B cell (primary cell): ENCODE measurements at regions not wholly inside any gene's neighbourhood (a gene's known extent, or its start where the extent isn't known, plus 50 kb on each side); places are given as distances from the start of the nearest gene placed in this dataset.

Source experiments
- ATAC-seq: fragments of 200-7000 bp; cut with Tn5 transposase; one replicate; pipeline ENCODE4 v1.10.0; 2021; ENCODE audit warnings: low read depth, mild to moderate bottlenecking, moderate number of reproducible peaks, moderate library complexity
- CTCF ChIA-PET: fragments of 350-600 bp; sonication (Branson Sonifier 250); formaldehyde crosslinking; loops from one replicate; lab custom pipeline; 2021; ENCODE audit warnings: antibody characterized with exemption, inconsistent platforms; lab: Charles Lee
- POLR2A ChIA-PET: fragments of 350-600 bp; sonication (Branson Sonifier 250); formaldehyde crosslinking; loops from one replicate; lab custom pipeline; 2021; ENCODE audit warnings: antibody characterized with exemption; lab: Charles Lee
- DNase-seq: peaks from one replicate; pipeline ENCODE4 v3.0.0; 2013
- H2AFZ ChIP-seq: 2 replicates; pipeline ENCODE4 v1.6.1; 2012; ENCODE audit warnings: mild to moderate bottlenecking, low read depth, low read length; ENCODE audit not compliant: insufficient read depth, poor library complexity, severe bottlenecking
- H3K27ac ChIP-seq, 2 donors: 1 replicate in 1 of 2; 2 replicates in 1 of 2; pipeline ENCODE4 v1.5.1; 2012 to 2013; ENCODE audit warnings: low read length in 2 of 2, mild to moderate bottlenecking in 2 of 2, moderate library complexity in 1 of 2
- H3K27me3 ChIP-seq, 4 experiments: fragments of 200-600 bp in 1 of 4; sonication (generic) in 1 of 4; replicated peaks in 1 of 4; 1 replicate in 2 of 4; 2 replicates in 2 of 4; pipeline versions ENCODE4 v1.6.1 to v1.7.0; 2013 to 2016; ENCODE audit warnings: low read length in 3 of 4, mild to moderate bottlenecking in 2 of 4, mixed read lengths in 1 of 4, moderate library complexity in 1 of 4; ENCODE audit not compliant: insufficient read depth in 4 of 4, control insufficient read depth in 3 of 4; ENCODE audit errors: control extremely low read depth in 1 of 4
- H3K36me3 ChIP-seq, 2 experiments: replicated peaks in 1 of 2; 1 replicate in 1 of 2; 2 replicates in 1 of 2; pipeline versions ENCODE4 v1.6.1 to v1.7.1; 2013; ENCODE audit warnings: low read length in 1 of 2; ENCODE audit not compliant: insufficient read depth in 2 of 2, control insufficient read depth in 1 of 2; ENCODE audit errors: control extremely low read depth in 1 of 2, extremely low read depth in 1 of 2
- H3K4me1 ChIP-seq, 2 donors: fragments of 200-600 bp in 1 of 2; sonication (generic) in 1 of 2; 1 replicate in 1 of 2; 2 replicates in 1 of 2; pipeline versions ENCODE4 v1.5.1 to v1.6.1; 2013 to 2017; ENCODE audit warnings: low read length in 2 of 2; ENCODE audit not compliant: control insufficient read depth in 2 of 2, insufficient read depth in 2 of 2
- H3K4me2 ChIP-seq: replicated peaks from 2 replicates; pipeline ENCODE3; 2012; ENCODE audit warnings: mild to moderate bottlenecking, low read depth, low read length; ENCODE audit not compliant: poor library complexity, severe bottlenecking
- H3K4me3 ChIP-seq, 5 experiments: fragments of 200-600 bp in 1 of 5; sonication (generic) in 1 of 5; 1 replicate in 3 of 5; 2 replicates in 2 of 5; pipeline versions ENCODE4 v1.5.1 to v1.7.0; 2011 to 2016; ENCODE audit warnings: low read length in 4 of 5, mild to moderate bottlenecking in 4 of 5, low read depth in 2 of 5, control low read depth in 1 of 5, moderate library complexity in 1 of 5; ENCODE audit not compliant: insufficient read depth in 1 of 5; ENCODE audit errors: control extremely low read depth in 1 of 5, extremely low read depth in 1 of 5
- H3K79me2 ChIP-seq: fragments of 200-600 bp; sonication (generic); one replicate; pipeline ENCODE4 v1.6.0; 2016; ENCODE audit warnings: low read length; ENCODE audit not compliant: control insufficient read depth, insufficient read depth
- H3K9ac ChIP-seq: fragments of 200-600 bp; sonication (generic); 2 replicates; pipeline ENCODE4 v1.6.1; 2017; ENCODE audit warnings: mild to moderate bottlenecking, low read length, moderate library complexity
- H3K9me3 ChIP-seq, 3 donors: one replicate each; pipeline versions ENCODE4 v1.6.1 to v1.7.1; 2013; ENCODE audit warnings: low read length in 2 of 3; ENCODE audit not compliant: control insufficient read depth in 2 of 3, insufficient read depth in 1 of 3; ENCODE audit errors: control extremely low read depth in 1 of 3
- H4K20me1 ChIP-seq: 2 replicates; pipeline ENCODE4 v1.6.0; 2012; ENCODE audit warnings: mild to moderate bottlenecking, low read length; ENCODE audit not compliant: insufficient read depth, control insufficient read depth, poor library complexity, severe bottlenecking
- H3K27ac Mint-ChIP-seq: one replicate; pipeline ENCODE4 v1.8.0; 2021; ENCODE audit warnings: mixed read lengths
- H3K27me3 Mint-ChIP-seq: one replicate; pipeline ENCODE4 v1.8.0; 2021; ENCODE audit warnings: mixed read lengths
- H3K4me1 Mint-ChIP-seq: one replicate; pipeline ENCODE4 v1.8.0; 2021; ENCODE audit warnings: mixed read lengths
- H3K4me3 Mint-ChIP-seq: one replicate; pipeline ENCODE4 v1.8.0; 2021; ENCODE audit warnings: mixed read lengths
- H3K9me3 Mint-ChIP-seq: one replicate; pipeline ENCODE4 v1.8.0; 2022; ENCODE audit warnings: mixed read lengths; ENCODE audit not compliant: insufficient read depth
- CTCF ChIP-seq: fragments of 200-600 bp; IDR thresholded peaks from one replicate; pipeline ENCODE4 v1.8.0; 2022; ENCODE audit warnings: antibody characterized with exemption, mild to moderate bottlenecking
- EZH2 ChIP-seq: IDR thresholded peaks from 2 replicates; pipeline ENCODE4 v1.6.1; 2012; ENCODE audit warnings: borderline replicate concordance, low read depth, mild to moderate bottlenecking, moderate library complexity, low read length; ENCODE audit not compliant: insufficient read depth, poor library complexity, severe bottlenecking
- WGBS: methylation state at CpG from one replicate; pipeline ENCODE4 v1.1.5; 2013; ENCODE audit warnings: missing lambda C conversion rate; ENCODE audit not compliant: insufficient coverage; 5-methylcytosine and 5-hydroxymethylcytosine counted together
- intact Hi-C: fragments of 100-400 bp; cut with micrococcal nuclease; formaldehyde crosslinking; loops from one replicate; pipeline ENCODE4 v1.10.0; 2022

- no peaks in the 10 kb centered on the region for H3K36me3 ChIP-seq
- POLR2A ChIA-PET: no interaction called here
- peaks cover 0 to 4% (median 2%) of the 10 kb centered on the region in 4 experiments for H3K27me3 ChIP-seq
- CTCF ChIA-PET: no interaction called here
- peaks cover 19% of the 10 kb centered on the region for H3K27me3 Mint-ChIP-seq
- H3K4me3 ChIP-seq: no peak overlapping the region
- ATAC-seq (no peak), DNase-seq (no peak)
- no peaks in the 10 kb centered on the region for H3K4me1 Mint-ChIP-seq
- H3K9ac ChIP-seq: no peak overlapping the region
- no peak overlapping the region for H3K4me2 ChIP-seq
- H3K79me2 ChIP-seq: no peaks in the 10 kb centered on the region
- no peaks in the 10 kb centered on the region for H4K20me1 ChIP-seq
- intact Hi-C loops: no loop called here
- 76% methylated on average over 2 of the region's 3 CpGs for WGBS
- H3K27ac ChIP-seq: no peak overlapping the region
- no peak overlapping the region for H3K27ac Mint-ChIP-seq
- peaks cover under 1% of the 10 kb centered on the region for H3K9me3 Mint-ChIP-seq
- no peak for TF ChIP-seq EZH2
- TF ChIP-seq CTCF: no peak
- no peaks in the 10 kb centered on the region for H3K4me1 ChIP-seq
- H3K9me3 ChIP-seq: no peaks in the 10 kb centered on the region
- no peak overlapping the region for H3K4me3 Mint-ChIP-seq
- H2AFZ ChIP-seq: no peak overlapping the region
These were observed 144.0 kb upstream of the PPP1R3A start for GRCh38 chr7:114062810-114063209.

- H3K9me3 Mint-ChIP-seq: no peaks in the 10 kb centered on the region
- peaks cover 9% of the 10 kb centered on the region for H3K27me3 Mint-ChIP-seq
- ATAC-seq (peak; percentile 84), DNase-seq (peak; percentile 63)
- H3K9ac ChIP-seq: no peak overlapping the region
- H3K9me3 ChIP-seq: peaks cover 0 to 6% (median 0%) of the 10 kb centered on the region in 3 donors
- no peaks in the 10 kb centered on the region for H4K20me1 ChIP-seq
- WGBS: no CpG with 5 or more reads among the region's 2 CpGs
- TF ChIP-seq EZH2: no peak
- no peak for TF ChIP-seq CTCF
- CTCF ChIA-PET: interaction anchor here (0.7 kb wide), 1 partner anchor 24 kb away, joined by 3 read pairs; no protein-coding TSS in a partner anchor
- H3K4me2 ChIP-seq: peak overlapping the region; percentile 34
- no peak overlapping the region for H3K27ac ChIP-seq
- H3K4me3 Mint-ChIP-seq: peak overlapping the region; percentile 56
- H3K36me3 ChIP-seq: no peaks in the 10 kb centered on the region
- peaks cover 0 to 2% (median 0%) of the 10 kb centered on the region in 4 experiments for H3K27me3 ChIP-seq
- H3K4me3 ChIP-seq: no peak overlapping the region
- POLR2A ChIA-PET: no interaction called here
- H3K79me2 ChIP-seq: no peaks in the 10 kb centered on the region
- peaks cover 46% of the 10 kb centered on the region for H3K4me1 Mint-ChIP-seq
- intact Hi-C loops: no loop called here
- H3K4me1 ChIP-seq: peaks cover 18 to 26% of the 10 kb centered on the region in 2 donors
- no peak overlapping the region for H2AFZ ChIP-seq
- H3K27ac Mint-ChIP-seq: peak overlapping the region; percentile 68
These were observed 133.1 kb upstream of the PPP1R3A start for GRCh38 chr7:114051871-114052331.
